ENCODE measurements at regions not wholly inside any gene's neighbourhood (a gene's known extent, or its start where the extent isn't known, plus 50 kb on each side); places are given as distances from the start of the nearest gene placed in this dataset.

DNA sequence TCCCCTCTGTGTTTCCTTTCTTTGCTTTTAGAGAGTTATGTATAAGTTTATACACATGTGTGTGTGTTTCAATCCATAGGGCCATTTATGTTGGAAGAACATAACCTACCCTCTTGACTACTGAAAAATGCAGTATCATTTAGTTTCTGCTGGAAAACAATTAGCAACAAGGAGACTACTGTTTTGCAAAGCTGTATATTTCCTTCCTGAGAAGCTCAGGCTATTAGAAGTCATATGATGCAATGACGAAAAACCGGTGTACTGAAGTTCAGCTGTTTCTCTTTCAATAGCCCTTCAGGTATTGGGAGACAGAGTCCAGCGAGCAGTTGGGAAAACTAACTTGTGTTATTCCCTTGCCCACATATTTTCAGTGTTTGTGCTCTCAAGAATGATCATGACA, 447.7 kb upstream of the GYPC start:
- no peak overlapping the region for H3K4me3 ChIP-seq
- H3K27ac ChIP-seq = no peak overlapping the region
- no peaks in the 10 kb centered on the region for H3K9me3 ChIP-seq
- WGBS, 2 donors (ENCODE audit: low coverage in 1 of 2) = 73 to 84% methylated on average over 3 of the region's 3 CpGs
- H3K4me1 ChIP-seq = no peaks in the 10 kb centered on the region
- TF ChIP-seq, protein P1, sequence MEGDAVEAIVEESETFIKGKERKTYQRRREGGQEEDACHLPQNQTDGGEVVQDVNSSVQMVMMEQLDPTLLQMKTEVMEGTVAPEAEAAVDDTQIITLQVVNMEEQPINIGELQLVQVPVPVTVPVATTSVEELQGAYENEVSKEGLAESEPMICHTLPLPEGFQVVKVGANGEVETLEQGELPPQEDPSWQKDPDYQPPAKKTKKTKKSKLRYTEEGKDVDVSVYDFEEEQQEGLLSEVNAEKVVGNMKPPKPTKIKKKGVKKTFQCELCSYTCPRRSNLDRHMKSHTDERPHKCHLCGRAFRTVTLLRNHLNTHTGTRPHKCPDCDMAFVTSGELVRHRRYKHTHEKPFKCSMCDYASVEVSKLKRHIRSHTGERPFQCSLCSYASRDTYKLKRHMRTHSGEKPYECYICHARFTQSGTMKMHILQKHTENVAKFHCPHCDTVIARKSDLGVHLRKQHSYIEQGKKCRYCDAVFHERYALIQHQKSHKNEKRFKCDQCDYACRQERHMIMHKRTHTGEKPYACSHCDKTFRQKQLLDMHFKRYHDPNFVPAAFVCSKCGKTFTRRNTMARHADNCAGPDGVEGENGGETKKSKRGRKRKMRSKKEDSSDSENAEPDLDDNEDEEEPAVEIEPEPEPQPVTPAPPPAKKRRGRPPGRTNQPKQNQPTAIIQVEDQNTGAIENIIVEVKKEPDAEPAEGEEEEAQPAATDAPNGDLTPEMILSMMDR (IDR thresholded peaks at IDR 0.05) = no peak
- TF ChIP-seq POLR2AphosphoS5 (IDR thresholded peaks at IDR 0.05) (no peak), POLR2A (IDR thresholded peaks at IDR 0.05) (no peak), EP300 (IDR thresholded peaks at IDR 0.05) (no peak)
- no peaks in the 10 kb centered on the region for H3K36me3 ChIP-seq
- no peaks in the 10 kb centered on the region for H3K27me3 ChIP-seq
- ATAC-seq = no peak

DNA sequence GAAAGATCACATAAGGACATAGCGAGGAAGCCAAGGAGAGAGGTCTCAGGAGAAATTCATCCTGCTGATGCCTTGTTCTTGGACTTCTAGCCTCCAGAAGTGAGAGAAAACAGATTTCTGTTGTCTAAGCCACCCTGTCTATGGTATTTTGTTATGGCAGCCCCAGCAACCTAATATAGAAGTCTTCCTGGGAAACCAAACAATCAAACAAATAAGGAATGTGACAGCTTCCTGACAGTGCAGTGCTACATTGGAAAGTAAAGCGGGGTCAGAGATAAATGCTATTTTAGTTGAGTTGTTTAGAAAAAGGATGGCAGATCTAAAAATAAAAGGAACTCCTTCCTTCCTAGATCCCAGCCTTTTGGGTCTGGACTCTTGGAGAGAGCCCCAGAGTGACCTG, 443.2 kb upstream of the GYPC start:
- 69 to 75% methylated on average over 2 of the region's 2 CpGs for WGBS, 2 donors (ENCODE audit: low coverage in 1 of 2)
- TF ChIP-seq POLR2AphosphoS5 (IDR thresholded peaks at IDR 0.05) = no peak
- H3K4me1 ChIP-seq = no peaks in the 10 kb centered on the region
- no peaks in the 10 kb centered on the region for H3K36me3 ChIP-seq
- no peaks in the 10 kb centered on the region for H3K27me3 ChIP-seq
- H3K9me3 ChIP-seq = no peaks in the 10 kb centered on the region
- no peak overlapping the region for H3K27ac ChIP-seq
- ATAC-seq = no peak
- no peak overlapping the region for H3K4me3 ChIP-seq

DNA sequence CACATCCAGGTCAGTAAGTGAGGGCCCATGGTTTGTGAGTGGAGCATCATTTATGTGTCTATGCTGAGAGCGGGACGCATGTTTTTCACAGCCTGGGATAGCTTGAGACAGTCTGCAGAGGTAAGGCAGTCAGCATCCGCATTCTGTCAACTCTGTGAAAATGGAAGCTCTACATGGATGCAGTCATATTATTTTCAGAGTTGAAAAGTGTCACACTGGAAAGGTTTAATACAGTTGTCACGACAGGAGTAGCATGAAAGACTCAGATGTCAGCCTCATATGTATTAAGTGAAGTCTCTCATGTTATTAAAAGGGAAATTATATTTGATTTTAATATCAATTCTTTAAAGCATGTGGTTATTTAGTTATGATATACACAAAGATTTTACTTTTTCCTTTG, 436.9 kb upstream of the GYPC start:
- no peaks in the 10 kb centered on the region for H3K27me3 ChIP-seq
- H3K4me1 ChIP-seq = no peaks in the 10 kb centered on the region
- no peak for TF ChIP-seq POLR2A (IDR thresholded peaks at IDR 0.05)
- no peak for TF ChIP-seq EP300 (IDR thresholded peaks at IDR 0.05)
- no peak for TF ChIP-seq POLR2AphosphoS5 (IDR thresholded peaks at IDR 0.05)
- TF ChIP-seq, protein P1 (IDR thresholded peaks at IDR 0.05) = no peak
- H3K4me3 ChIP-seq = no peak overlapping the region
- no peak for ATAC-seq
- 86 to 95% methylated on average over 1 to 3 of the region's 4 CpGs for WGBS, 2 donors (ENCODE audit: low coverage in 1 of 2)
- H3K27ac ChIP-seq = no peak overlapping the region
- H3K36me3 ChIP-seq = no peaks in the 10 kb centered on the region
- H3K9me3 ChIP-seq = no peaks in the 10 kb centered on the region

DNA sequence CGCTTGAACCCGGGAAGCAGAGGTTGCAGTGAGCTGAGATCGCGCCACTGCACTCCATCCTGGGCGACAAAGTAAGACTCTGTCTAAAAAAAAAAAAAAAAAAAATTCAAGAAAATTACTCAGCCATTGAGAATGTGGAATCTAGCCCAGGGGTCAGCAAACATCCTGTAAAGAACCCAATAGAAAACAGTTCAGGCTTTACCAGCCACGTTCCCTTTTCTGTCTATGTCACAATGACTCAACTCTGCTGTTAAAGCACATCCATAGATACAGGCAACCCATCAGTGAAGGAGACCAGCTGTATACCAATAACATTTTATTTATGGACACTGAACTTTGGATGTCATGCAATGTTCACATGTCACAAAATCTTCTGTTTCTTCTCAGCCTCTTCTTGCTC, 435.6 kb upstream of the GYPC start:
- Histone ChIP-seq H3K36me3 (no peaks in the 10 kb centered on the region), H3K9me3 (no peaks in the 10 kb centered on the region), H3K4me3 (no peak overlapping the region), H3K27ac (no peak overlapping the region), H3K27me3 (no peaks in the 10 kb centered on the region), H3K4me1 (no peaks in the 10 kb centered on the region)
- TF ChIP-seq EP300 (IDR thresholded peaks at IDR 0.05) (no peak), POLR2A (IDR thresholded peaks at IDR 0.05) (no peak), POLR2AphosphoS5 (IDR thresholded peaks at IDR 0.05) (no peak)
- TF ChIP-seq, protein P1 (IDR thresholded peaks at IDR 0.05) = no peak
- ATAC-seq = no peak
- whole genome bisulfite sequencing, 2 donors (ENCODE audit: low coverage in 1 of 2) = 16 to 28% methylated on average over 1 to 2 of the region's 6 CpGs

DNA sequence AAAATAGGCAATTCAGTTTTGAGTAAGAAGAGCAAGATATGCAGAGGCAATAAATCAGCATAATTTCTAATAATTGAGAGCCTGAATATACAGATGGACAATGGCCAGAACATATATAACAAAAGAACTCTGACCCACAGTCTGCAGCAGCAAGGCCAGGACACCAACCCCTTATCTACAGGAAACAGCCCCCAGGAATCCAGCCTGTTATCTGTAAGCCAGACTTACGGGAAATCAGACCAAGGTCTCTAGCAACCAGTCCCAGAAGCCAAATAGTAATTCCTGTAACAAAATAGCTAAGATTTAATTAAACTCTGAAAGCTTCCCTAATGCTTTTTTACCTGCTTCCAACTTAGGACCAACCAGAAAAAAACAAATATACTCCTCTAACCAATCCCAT, 434.5 kb upstream of the GYPC start:
- no peaks in the 10 kb centered on the region for H3K27me3 ChIP-seq
- WGBS, 2 donors (ENCODE audit: low coverage in 1 of 2) = 55 to 83% methylated on average over 1 of the region's 1 CpG
- no peaks in the 10 kb centered on the region for H3K4me1 ChIP-seq
- TF ChIP-seq POLR2A (IDR thresholded peaks at IDR 0.05) (no peak), POLR2AphosphoS5 (IDR thresholded peaks at IDR 0.05) (no peak)
- no peaks in the 10 kb centered on the region for H3K36me3 ChIP-seq
- no peak overlapping the region for H3K27ac ChIP-seq
- no peak for ATAC-seq
- H3K9me3 ChIP-seq = no peaks in the 10 kb centered on the region
- H3K4me3 ChIP-seq = no peak overlapping the region

DNA sequence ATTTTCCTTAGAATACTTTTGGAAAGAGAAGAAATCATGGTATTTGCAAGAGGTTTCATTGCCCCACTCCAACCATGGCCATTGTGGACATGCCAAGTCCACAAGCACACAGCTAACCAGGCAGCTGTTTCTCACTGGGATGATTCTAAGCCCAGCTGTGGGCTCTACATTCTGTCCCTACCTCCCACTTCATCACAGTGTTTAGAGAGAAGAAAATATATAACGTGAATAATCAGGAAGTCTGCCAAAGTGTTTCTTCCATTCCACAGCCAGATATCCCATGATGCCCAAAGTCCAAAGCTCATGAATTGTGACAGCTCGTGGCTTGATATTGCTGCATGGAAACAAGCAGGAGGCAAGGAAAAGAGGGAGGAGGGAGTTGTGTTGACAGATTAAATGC, 433.7 kb upstream of the GYPC start:
- no peaks in the 10 kb centered on the region for H3K4me1 ChIP-seq

More for the DNA sequence above, 433.7 kb upstream of the GYPC start:
- WGBS, 2 donors (ENCODE audit: low coverage in 1 of 2) = 13 to 39% methylated on average over 2 of the region's 2 CpGs
- ATAC-seq = no peak
- Histone ChIP-seq H3K36me3 (no peaks in the 10 kb centered on the region), H3K27me3 (no peaks in the 10 kb centered on the region), H3K27ac (no peak overlapping the region), H3K9me3 (no peaks in the 10 kb centered on the region), H3K4me3 (no peak overlapping the region)
- TF ChIP-seq, protein P1 (IDR thresholded peaks at IDR 0.05) = no peak
- TF ChIP-seq POLR2A (IDR thresholded peaks at IDR 0.05) = no peak
- no peak for TF ChIP-seq POLR2AphosphoS5 (IDR thresholded peaks at IDR 0.05)
- no peak for TF ChIP-seq EP300 (IDR thresholded peaks at IDR 0.05)
